Osteocyte (in vitro differentiated cells): ENCODE measurements at regions not wholly inside any gene's neighbourhood (a gene's known extent, or its start where the extent isn't known, plus 50 kb on each side); places are given as distances from the start of the nearest gene placed in this dataset.

Experiments
- DNase-seq: peaks from one replicate; pipeline ENCODE4 v3.0.0; 2021; ENCODE audit warnings: mixed read lengths; ENCODE audit not compliant: unreplicated experiment; ENCODE audit errors: extremely low spot score
- H3K27ac Mint-ChIP-seq: one replicate; pipeline ENCODE4 v1.8.0; 2021; ENCODE audit warnings: mild to moderate bottlenecking, mixed read lengths; ENCODE audit not compliant: unreplicated experiment
- H3K27me3 Mint-ChIP-seq: one replicate; pipeline ENCODE4 v1.8.0; 2021; ENCODE audit warnings: mixed read lengths; ENCODE audit not compliant: unreplicated experiment
- H3K36me3 Mint-ChIP-seq: one replicate; pipeline ENCODE4 v1.8.0; 2021; ENCODE audit warnings: mixed read lengths; ENCODE audit not compliant: unreplicated experiment
- H3K4me1 Mint-ChIP-seq: one replicate; pipeline ENCODE4 v1.8.0; 2021; ENCODE audit warnings: mixed read lengths; ENCODE audit not compliant: unreplicated experiment
- H3K4me3 Mint-ChIP-seq: one replicate; pipeline ENCODE4 v1.8.0; 2021; ENCODE audit warnings: mild to moderate bottlenecking, moderate library complexity, mixed read lengths; ENCODE audit not compliant: unreplicated experiment
- H3K9me3 Mint-ChIP-seq: one replicate; pipeline ENCODE4 v1.8.0; 2021; ENCODE audit warnings: mixed read lengths; ENCODE audit not compliant: unreplicated experiment
- CTCF ChIP-seq: fragments of 200-600 bp; sonication (generic); IDR thresholded peaks from 2 replicates; pipeline ENCODE4 v1.5.0; 2021; ENCODE audit warnings: antibody characterized with exemption, mild to moderate bottlenecking, moderate library complexity

- H3K9me3 Mint-ChIP-seq = no peaks in the 10 kb centered on the region
- H3K4me3 Mint-ChIP-seq = no peak overlapping the region
- H3K27me3 Mint-ChIP-seq = peaks cover 4% of the 10 kb centered on the region
- DNase-seq = no peak
- H3K4me1 Mint-ChIP-seq = no peaks in the 10 kb centered on the region
- H3K27ac Mint-ChIP-seq = no peak overlapping the region
- H3K36me3 Mint-ChIP-seq = no peaks in the 10 kb centered on the region
- TF ChIP-seq CTCF = no peak
Measured at GRCh38 chr9:82675605-82676004, 387.3 kb downstream of the RASEF start.

DNA sequence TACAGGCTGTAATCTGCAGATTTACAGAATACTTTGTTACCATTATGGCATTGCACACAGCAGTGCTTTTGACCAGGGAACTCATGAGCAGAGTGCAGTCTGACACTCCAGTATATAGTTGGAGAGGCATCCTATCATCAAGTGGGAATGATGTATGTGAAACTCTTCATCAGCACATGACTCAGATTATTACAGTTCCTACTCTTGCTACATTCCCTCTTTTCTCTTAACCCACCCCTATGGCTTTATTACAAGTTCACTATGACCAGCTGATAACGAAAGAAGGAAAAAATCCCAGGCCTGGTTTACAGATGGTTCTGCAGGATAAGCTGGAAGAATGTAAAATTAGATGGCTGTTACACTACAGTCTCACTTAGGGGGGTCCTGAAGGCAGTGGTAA is 385.9 kb downstream of the RASEF start:
- H3K36me3 Mint-ChIP-seq = no peaks in the 10 kb centered on the region
- no peak overlapping the region for H3K4me3 Mint-ChIP-seq
- TF ChIP-seq CTCF = no peak
- H3K27ac Mint-ChIP-seq = no peak overlapping the region
- no peaks in the 10 kb centered on the region for H3K9me3 Mint-ChIP-seq
- H3K27me3 Mint-ChIP-seq = peaks cover 2% of the 10 kb centered on the region
- H3K4me1 Mint-ChIP-seq = no peaks in the 10 kb centered on the region
- DNase-seq = no peak

GRCh38 chr9:82679472-82679871 is 383.5 kb downstream of the RASEF start:
- Mint-ChIP-seq H3K4me1 (no peaks in the 10 kb centered on the region), H3K36me3 (no peaks in the 10 kb centered on the region), H3K27me3 (peaks cover 2% of the 10 kb centered on the region), H3K4me3 (no peak overlapping the region), H3K27ac (no peak overlapping the region), H3K9me3 (no peaks in the 10 kb centered on the region)
- TF ChIP-seq CTCF = no peak
- no peak for DNase-seq

DNA sequence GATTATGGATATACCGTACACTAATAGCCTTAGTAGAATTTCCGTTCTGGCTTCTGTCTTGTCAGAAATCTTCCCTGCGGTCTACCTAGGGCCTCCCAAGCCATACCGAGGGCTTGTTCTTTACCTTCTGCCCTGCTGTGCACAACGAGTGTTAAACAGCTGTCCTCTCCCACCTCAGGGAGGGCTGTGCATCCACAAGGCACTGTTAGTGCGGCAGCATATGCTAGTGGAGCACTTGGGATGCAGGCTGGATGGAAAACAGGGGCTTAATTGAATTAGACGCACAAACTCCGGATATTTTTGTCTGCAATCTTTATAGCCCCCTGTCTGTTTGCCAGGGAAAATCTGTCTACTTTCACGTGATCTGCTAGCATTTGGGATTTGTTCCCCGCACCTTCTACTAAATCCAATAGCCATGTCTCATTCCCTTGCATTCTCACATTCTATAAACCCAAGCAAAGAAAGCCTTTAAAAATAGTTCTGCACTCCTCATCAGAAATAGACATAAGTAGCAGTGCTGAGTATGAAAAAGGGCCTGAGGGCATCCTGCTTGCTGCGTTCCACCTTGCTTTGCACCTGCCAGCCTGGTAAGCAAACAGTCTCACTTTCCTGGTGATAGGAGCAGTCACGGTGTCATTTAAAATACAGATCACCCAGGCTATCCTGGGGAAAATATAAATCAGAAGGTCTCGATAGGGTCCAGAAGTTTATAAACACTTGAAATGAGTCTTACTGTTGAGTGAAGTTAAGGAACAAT is 382.6 kb downstream of the RASEF start:
- H3K27ac Mint-ChIP-seq = no peak overlapping the region
- H3K4me1 Mint-ChIP-seq = no peaks in the 10 kb centered on the region
- H3K9me3 Mint-ChIP-seq = no peaks in the 10 kb centered on the region
- no peak for TF ChIP-seq CTCF
- DNase-seq = no peak
- H3K4me3 Mint-ChIP-seq = no peak overlapping the region
- H3K27me3 Mint-ChIP-seq = peaks cover under 1% of the 10 kb centered on the region
- H3K36me3 Mint-ChIP-seq = no peaks in the 10 kb centered on the region

- no peak overlapping the region for H3K27ac Mint-ChIP-seq
- no peaks in the 10 kb centered on the region for H3K27me3 Mint-ChIP-seq
- H3K36me3 Mint-ChIP-seq = no peaks in the 10 kb centered on the region
- H3K9me3 Mint-ChIP-seq = no peaks in the 10 kb centered on the region
- no peak for TF ChIP-seq CTCF
- H3K4me3 Mint-ChIP-seq = no peak overlapping the region
- DNase-seq = no peak
- no peaks in the 10 kb centered on the region for H3K4me1 Mint-ChIP-seq
Measured at GRCh38 chr9:82681809-82682208, 381.1 kb downstream of the RASEF start.
